MM.1S (cell line): ENCODE measurements at regions not wholly inside any gene's neighbourhood (a gene's known extent, or its start where the extent isn't known, plus 50 kb on each side); places are given as distances from the start of the nearest gene placed in this dataset.

Experiments
- DNase-seq: peaks from one replicate; pipeline ENCODE4 v3.0.0-alpha.2; 2015
- H2AFZ ChIP-seq: fragments of 300-600 bp; sonication (generic); 2 replicates; pipeline ENCODE4 v1.6.0; 2016; ENCODE audit warnings: antibody characterized with exemption, low read length
- H3F3A ChIP-seq: fragments of 300-600 bp; sonication (generic); 2 replicates; pipeline ENCODE4 v1.6.1; 2016; ENCODE audit warnings: mild to moderate bottlenecking, antibody characterized with exemption, low read length, moderate library complexity, mixed read lengths; ENCODE audit not compliant: insufficient read depth
- H3K27ac ChIP-seq: fragments of 300-600 bp; sonication (generic); 2 replicates; pipeline ENCODE4 v1.5.1; 2016; ENCODE audit warnings: mild to moderate bottlenecking, low read length
- H3K27me3 ChIP-seq: fragments of 300-600 bp; sonication (generic); replicated peaks from 2 replicates; pipeline ENCODE4 v1.6.0; 2016; ENCODE audit warnings: low read length; ENCODE audit not compliant: insufficient read depth
- H3K36me3 ChIP-seq: fragments of 300-600 bp; sonication (generic); replicated peaks from 2 replicates; pipeline ENCODE4 v1.6.1; 2016; ENCODE audit warnings: mild to moderate bottlenecking, low read length, mixed read lengths; ENCODE audit not compliant: insufficient read depth
- H3K4me1 ChIP-seq: fragments of 300-600 bp; sonication (generic); 2 replicates; pipeline ENCODE4 v1.6.1; 2016; ENCODE audit warnings: low read length, mixed read lengths
- H3K4me2 ChIP-seq: fragments of 300-600 bp; sonication (generic); 2 replicates; pipeline ENCODE4 v1.6.0; 2016; ENCODE audit warnings: low read depth, low read length
- H3K4me3 ChIP-seq: fragments of 300-600 bp; sonication (generic); 2 replicates; pipeline ENCODE4 v1.5.1; 2016; ENCODE audit warnings: low read length, mixed read lengths
- H3K79me2 ChIP-seq: fragments of 300-600 bp; sonication (generic); 2 replicates; pipeline ENCODE4 v1.6.1; 2016; ENCODE audit warnings: mixed run types, low read length, mixed read lengths
- H3K9ac ChIP-seq: fragments of 300-600 bp; sonication (generic); 2 replicates; pipeline ENCODE4 v1.6.1; 2016; ENCODE audit warnings: low read length, mixed read lengths
- H3K9me2 ChIP-seq: fragments of 300-600 bp; sonication (generic); replicated peaks from 2 replicates; pipeline ENCODE4 v1.6.1; 2016; ENCODE audit warnings: mild to moderate bottlenecking, low read length, mixed read lengths; ENCODE audit not compliant: insufficient read depth
- H3K9me3 ChIP-seq: fragments of 300-600 bp; sonication (generic); replicated peaks from 2 replicates; pipeline ENCODE4 v1.6.1; 2016; ENCODE audit warnings: mild to moderate bottlenecking, low read length, mixed read lengths; ENCODE audit not compliant: insufficient read depth
- H4K20me1 ChIP-seq: fragments of 300-600 bp; sonication (generic); 2 replicates; pipeline ENCODE4 v1.6.1; 2016; ENCODE audit warnings: mild to moderate bottlenecking, low read length, moderate library complexity, mixed read lengths; ENCODE audit not compliant: insufficient read depth
- EZH2 ChIP-seq: fragments of 300-600 bp; sonication (generic); optimal IDR thresholded peaks from 2 replicates; pipeline ENCODE3; 2017; ENCODE audit warnings: low read depth, mild to moderate bottlenecking, antibody characterized with exemption, low read length, mixed read lengths
- EZH2phosphoT487 ChIP-seq: fragments of 300-600 bp; sonication (generic); IDR thresholded peaks from 2 replicates; pipeline ENCODE4 v1.6.1; 2018; ENCODE audit warnings: antibody characterized with exemption, low read length
- TF ChIP-seq, protein P1 (sequence below): fragments of 300-600 bp; sonication (generic); IDR thresholded peaks from 2 replicates; pipeline ENCODE4 v1.5.1; 2016; ENCODE audit warnings: antibody characterized with exemption, low read length, mixed read lengths

GRCh38 chr3:193903512-193903817 is 232.5 kb upstream of the HES1 start:
- no peak overlapping the region for H3K4me2 ChIP-seq
- no peak for DNase-seq

GRCh38 chr3:193903966-193904365 is 232.0 kb upstream of the HES1 start:
- no peak for DNase-seq
- Histone ChIP-seq H3K27me3 (no peaks in the 10 kb centered on the region), H3K9ac (no peak overlapping the region), H3K9me3 (no peaks in the 10 kb centered on the region), H3K4me1 (no peaks in the 10 kb centered on the region), H4K20me1 (no peaks in the 10 kb centered on the region), H3K27ac (no peak overlapping the region), H3K4me3 (no peak overlapping the region), H3K36me3 (no peaks in the 10 kb centered on the region), H2AFZ (no peak overlapping the region), H3K9me2 (no peaks in the 10 kb centered on the region), H3K79me2 (no peaks in the 10 kb centered on the region), H3K4me2 (no peak overlapping the region), H3F3A (no peaks in the 10 kb centered on the region)
- TF ChIP-seq, protein P1, sequence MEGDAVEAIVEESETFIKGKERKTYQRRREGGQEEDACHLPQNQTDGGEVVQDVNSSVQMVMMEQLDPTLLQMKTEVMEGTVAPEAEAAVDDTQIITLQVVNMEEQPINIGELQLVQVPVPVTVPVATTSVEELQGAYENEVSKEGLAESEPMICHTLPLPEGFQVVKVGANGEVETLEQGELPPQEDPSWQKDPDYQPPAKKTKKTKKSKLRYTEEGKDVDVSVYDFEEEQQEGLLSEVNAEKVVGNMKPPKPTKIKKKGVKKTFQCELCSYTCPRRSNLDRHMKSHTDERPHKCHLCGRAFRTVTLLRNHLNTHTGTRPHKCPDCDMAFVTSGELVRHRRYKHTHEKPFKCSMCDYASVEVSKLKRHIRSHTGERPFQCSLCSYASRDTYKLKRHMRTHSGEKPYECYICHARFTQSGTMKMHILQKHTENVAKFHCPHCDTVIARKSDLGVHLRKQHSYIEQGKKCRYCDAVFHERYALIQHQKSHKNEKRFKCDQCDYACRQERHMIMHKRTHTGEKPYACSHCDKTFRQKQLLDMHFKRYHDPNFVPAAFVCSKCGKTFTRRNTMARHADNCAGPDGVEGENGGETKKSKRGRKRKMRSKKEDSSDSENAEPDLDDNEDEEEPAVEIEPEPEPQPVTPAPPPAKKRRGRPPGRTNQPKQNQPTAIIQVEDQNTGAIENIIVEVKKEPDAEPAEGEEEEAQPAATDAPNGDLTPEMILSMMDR, result no peak
- TF ChIP-seq EZH2phosphoT487, result no peak
- no peak for TF ChIP-seq EZH2

More at GRCh38 chr3:193903512-193903817, 232.5 kb upstream of the HES1 start:
- H2AFZ ChIP-seq, result no peak overlapping the region
- no peaks in the 10 kb centered on the region for H3K27me3 ChIP-seq
- H3K9me3 ChIP-seq, result no peaks in the 10 kb centered on the region
- no peaks in the 10 kb centered on the region for H4K20me1 ChIP-seq
- no peak overlapping the region for H3K27ac ChIP-seq
- no peak overlapping the region for H3K4me3 ChIP-seq
- H3K79me2 ChIP-seq, result no peaks in the 10 kb centered on the region
- H3F3A ChIP-seq, result no peaks in the 10 kb centered on the region
- no peaks in the 10 kb centered on the region for H3K36me3 ChIP-seq
- no peak overlapping the region for H3K9ac ChIP-seq
- no peaks in the 10 kb centered on the region for H3K4me1 ChIP-seq
- TF ChIP-seq EZH2phosphoT487, result no peak
- TF ChIP-seq EZH2, result no peak
- TF ChIP-seq, protein P1, result no peak
- no peaks in the 10 kb centered on the region for H3K9me2 ChIP-seq

DNA sequence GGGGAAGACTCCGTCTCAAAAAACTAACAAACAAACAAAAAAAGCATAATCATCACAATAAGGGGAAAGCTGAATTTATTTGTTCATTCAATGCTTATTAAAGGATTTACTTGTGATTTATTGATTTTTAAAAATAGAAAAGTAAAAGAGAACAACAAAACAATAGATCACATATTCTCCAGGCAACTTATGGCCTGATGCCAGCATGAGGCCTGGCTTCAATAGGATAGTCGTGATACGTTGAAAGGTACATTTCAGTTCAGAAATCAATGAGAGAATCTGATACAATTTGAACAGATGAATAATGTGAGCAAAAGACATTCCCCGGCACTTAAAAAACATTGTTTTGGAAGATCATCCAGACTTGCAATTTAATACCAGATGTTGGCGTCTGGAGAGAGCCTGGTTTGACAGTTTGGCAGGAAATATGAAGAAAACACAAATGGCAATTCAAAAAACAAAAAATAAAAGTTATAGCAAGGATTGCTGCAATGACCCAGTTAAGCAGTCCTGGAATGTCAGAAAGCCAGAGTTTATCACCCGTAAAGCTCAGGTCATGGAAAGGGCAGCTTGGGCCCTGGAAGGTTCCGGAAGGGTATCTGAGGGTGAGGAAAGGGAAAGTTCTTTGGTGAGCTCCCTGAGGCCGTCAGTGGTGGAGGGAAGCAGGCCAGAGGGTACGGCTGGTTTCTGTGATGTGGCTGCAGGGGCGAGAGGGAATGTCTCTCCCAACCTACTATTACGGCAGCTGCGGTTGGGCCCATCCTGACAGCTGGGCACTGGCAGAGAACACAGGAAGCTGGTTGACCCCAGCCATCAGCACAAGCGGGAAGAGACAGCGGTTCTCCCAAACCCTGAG is 230.2 kb upstream of the HES1 start:
- TF ChIP-seq, protein P1, result no peak
- no peak for TF ChIP-seq EZH2phosphoT487
- TF ChIP-seq EZH2, result no peak
- no peak for DNase-seq

More for the DNA sequence above, 230.2 kb upstream of the HES1 start:
- Histone ChIP-seq H3K9ac (no peak overlapping the region), H3K36me3 (no peaks in the 10 kb centered on the region), H3F3A (no peaks in the 10 kb centered on the region), H3K27ac (no peak overlapping the region), H3K27me3 (no peaks in the 10 kb centered on the region), H3K9me2 (no peaks in the 10 kb centered on the region), H2AFZ (no peak overlapping the region), H3K4me2 (no peak overlapping the region), H3K79me2 (no peaks in the 10 kb centered on the region), H3K4me3 (no peak overlapping the region), H3K9me3 (no peaks in the 10 kb centered on the region), H4K20me1 (no peaks in the 10 kb centered on the region), H3K4me1 (no peaks in the 10 kb centered on the region)
